CD4-positive, alpha-beta T cell (primary cell): ENCODE measurements at regions not wholly inside any gene's neighbourhood (a gene's known extent, or its start where the extent isn't known, plus 50 kb on each side); places are given as distances from the start of the nearest gene placed in this dataset.

Source experiments
- ATAC-seq: fragments of 200-7000 bp; cut with Tn5 transposase; one replicate; pipeline ENCODE4 v1.10.0; 2022; ENCODE audit warnings: mild to moderate bottlenecking; ENCODE audit not compliant: poor library complexity
- CTCF ChIA-PET: fragments of 350-600 bp; sonication (Branson Sonifier 250); formaldehyde crosslinking; loops from one replicate; lab custom pipeline; 2021; ENCODE audit warnings: antibody characterized with exemption, inconsistent platforms; lab: Charles Lee
- POLR2A ChIA-PET: fragments of 350-600 bp; sonication (Branson Sonifier 250); formaldehyde crosslinking; loops from one replicate; lab custom pipeline; 2021; ENCODE audit warnings: antibody characterized with exemption, inconsistent platforms; lab: Charles Lee
- DNase-seq, 14 experiments: peaks; one replicate each; pipeline ENCODE4 v3.0.0-alpha.2; 2013 to 2020; ENCODE audit warnings: mixed read lengths in 2 of 14
- H3K27ac ChIP-seq, 2 donors: one replicate each; pipeline versions ENCODE4 v1.5.1 to v1.7.0; 2013; ENCODE audit warnings: low read length in 2 of 2, low read depth in 1 of 2, mild to moderate bottlenecking in 1 of 2
- H3K27me3 ChIP-seq, 2 experiments: 1 replicate in 1 of 2; 2 replicates in 1 of 2; pipeline versions ENCODE4 v1.6.1 to v1.7.0; 2013; ENCODE audit warnings: low read length in 2 of 2, control low read depth in 1 of 2, mild to moderate bottlenecking in 1 of 2, moderate library complexity in 1 of 2; ENCODE audit not compliant: insufficient read depth in 2 of 2, control insufficient read depth in 1 of 2
- H3K36me3 ChIP-seq: one replicate; pipeline ENCODE4 v1.6.1; 2013; ENCODE audit warnings: low read length, control low read depth; ENCODE audit not compliant: insufficient read depth
- H3K4me1 ChIP-seq: one replicate; pipeline ENCODE4 v1.6.1; 2013; ENCODE audit warnings: low read length, control low read depth; ENCODE audit not compliant: insufficient read depth
- H3K4me3 ChIP-seq: one replicate; pipeline ENCODE4 v1.5.1; 2013; ENCODE audit warnings: mild to moderate bottlenecking, low read length, moderate library complexity
- H3K9me3 ChIP-seq, 2 experiments: 1 replicate in 1 of 2; 2 replicates in 1 of 2; pipeline versions ENCODE4 v1.6.1 to v1.7.0; 2013; ENCODE audit warnings: low read length in 2 of 2, mild to moderate bottlenecking in 2 of 2, control low read depth in 1 of 2, moderate library complexity in 1 of 2; ENCODE audit not compliant: control insufficient read depth in 1 of 2, insufficient read depth in 1 of 2
- H3K27ac Mint-ChIP-seq: one replicate; pipeline ENCODE4 v1.8.0; 2020; ENCODE audit warnings: mixed read lengths
- H3K27me3 Mint-ChIP-seq: one replicate; pipeline ENCODE4 v1.8.0; 2021; ENCODE audit warnings: mixed read lengths
- H3K36me3 Mint-ChIP-seq: one replicate; pipeline ENCODE4 v1.8.0; 2021; ENCODE audit warnings: low read depth, mixed read lengths
- H3K4me1 Mint-ChIP-seq: one replicate; pipeline ENCODE4 v1.8.0; 2021; ENCODE audit warnings: low read depth, mixed read lengths
- H3K4me3 Mint-ChIP-seq: one replicate; pipeline ENCODE4 v1.8.0; 2020; ENCODE audit warnings: mild to moderate bottlenecking, mixed read lengths
- H3K9me3 Mint-ChIP-seq: one replicate; pipeline ENCODE4 v1.8.0; 2020; ENCODE audit warnings: mixed read lengths
- intact Hi-C, 2 experiments: fragments of 100-400 bp; cut with DNase I in 1 of 2; cut with micrococcal nuclease in 1 of 2; formaldehyde crosslinking; loops; one replicate each; pipeline versions ENCODE4 v1.15.1 to v1.9.0; 2023 to 2025; cut with DNase I, micrococcal nuclease
- TF ChIP-seq, protein P1 (sequence below): fragments of 200-600 bp; IDR thresholded peaks from one replicate; pipeline ENCODE4 v1.8.0; 2022; ENCODE audit warnings: antibody characterized with exemption, mild to moderate bottlenecking

DNA sequence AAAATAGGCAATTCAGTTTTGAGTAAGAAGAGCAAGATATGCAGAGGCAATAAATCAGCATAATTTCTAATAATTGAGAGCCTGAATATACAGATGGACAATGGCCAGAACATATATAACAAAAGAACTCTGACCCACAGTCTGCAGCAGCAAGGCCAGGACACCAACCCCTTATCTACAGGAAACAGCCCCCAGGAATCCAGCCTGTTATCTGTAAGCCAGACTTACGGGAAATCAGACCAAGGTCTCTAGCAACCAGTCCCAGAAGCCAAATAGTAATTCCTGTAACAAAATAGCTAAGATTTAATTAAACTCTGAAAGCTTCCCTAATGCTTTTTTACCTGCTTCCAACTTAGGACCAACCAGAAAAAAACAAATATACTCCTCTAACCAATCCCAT is 434.5 kb upstream of the GYPC start:
- no peaks in the 10 kb centered on the region for H3K36me3 ChIP-seq
- ChIA-PET CTCF (no interaction called here), POLR2A (no interaction called here)
- peaks cover 0 to 2% of the 10 kb centered on the region in 2 experiments for H3K27me3 ChIP-seq
- no peaks in the 10 kb centered on the region for H3K4me1 Mint-ChIP-seq
- H3K9me3 ChIP-seq = peaks cover 0 to 7% of the 10 kb centered on the region in 2 experiments
- intact Hi-C loops = no loop called here
- H3K27me3 Mint-ChIP-seq = no peaks in the 10 kb centered on the region
- ATAC-seq = no peak
- H3K27ac ChIP-seq = no peak overlapping the region
- TF ChIP-seq, protein P1, sequence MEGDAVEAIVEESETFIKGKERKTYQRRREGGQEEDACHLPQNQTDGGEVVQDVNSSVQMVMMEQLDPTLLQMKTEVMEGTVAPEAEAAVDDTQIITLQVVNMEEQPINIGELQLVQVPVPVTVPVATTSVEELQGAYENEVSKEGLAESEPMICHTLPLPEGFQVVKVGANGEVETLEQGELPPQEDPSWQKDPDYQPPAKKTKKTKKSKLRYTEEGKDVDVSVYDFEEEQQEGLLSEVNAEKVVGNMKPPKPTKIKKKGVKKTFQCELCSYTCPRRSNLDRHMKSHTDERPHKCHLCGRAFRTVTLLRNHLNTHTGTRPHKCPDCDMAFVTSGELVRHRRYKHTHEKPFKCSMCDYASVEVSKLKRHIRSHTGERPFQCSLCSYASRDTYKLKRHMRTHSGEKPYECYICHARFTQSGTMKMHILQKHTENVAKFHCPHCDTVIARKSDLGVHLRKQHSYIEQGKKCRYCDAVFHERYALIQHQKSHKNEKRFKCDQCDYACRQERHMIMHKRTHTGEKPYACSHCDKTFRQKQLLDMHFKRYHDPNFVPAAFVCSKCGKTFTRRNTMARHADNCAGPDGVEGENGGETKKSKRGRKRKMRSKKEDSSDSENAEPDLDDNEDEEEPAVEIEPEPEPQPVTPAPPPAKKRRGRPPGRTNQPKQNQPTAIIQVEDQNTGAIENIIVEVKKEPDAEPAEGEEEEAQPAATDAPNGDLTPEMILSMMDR = no peak
- H3K27ac Mint-ChIP-seq = no peak overlapping the region
- no peak for DNase-seq
- H3K4me3 Mint-ChIP-seq = no peak overlapping the region
- H3K4me1 ChIP-seq = no peaks in the 10 kb centered on the region
- no peaks in the 10 kb centered on the region for H3K36me3 Mint-ChIP-seq
- H3K4me3 ChIP-seq = no peak overlapping the region
- H3K9me3 Mint-ChIP-seq = no peaks in the 10 kb centered on the region

DNA sequence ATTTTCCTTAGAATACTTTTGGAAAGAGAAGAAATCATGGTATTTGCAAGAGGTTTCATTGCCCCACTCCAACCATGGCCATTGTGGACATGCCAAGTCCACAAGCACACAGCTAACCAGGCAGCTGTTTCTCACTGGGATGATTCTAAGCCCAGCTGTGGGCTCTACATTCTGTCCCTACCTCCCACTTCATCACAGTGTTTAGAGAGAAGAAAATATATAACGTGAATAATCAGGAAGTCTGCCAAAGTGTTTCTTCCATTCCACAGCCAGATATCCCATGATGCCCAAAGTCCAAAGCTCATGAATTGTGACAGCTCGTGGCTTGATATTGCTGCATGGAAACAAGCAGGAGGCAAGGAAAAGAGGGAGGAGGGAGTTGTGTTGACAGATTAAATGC is 433.7 kb upstream of the GYPC start:
- ChIA-PET POLR2A (no interaction called here), CTCF (no interaction called here)

DNA sequence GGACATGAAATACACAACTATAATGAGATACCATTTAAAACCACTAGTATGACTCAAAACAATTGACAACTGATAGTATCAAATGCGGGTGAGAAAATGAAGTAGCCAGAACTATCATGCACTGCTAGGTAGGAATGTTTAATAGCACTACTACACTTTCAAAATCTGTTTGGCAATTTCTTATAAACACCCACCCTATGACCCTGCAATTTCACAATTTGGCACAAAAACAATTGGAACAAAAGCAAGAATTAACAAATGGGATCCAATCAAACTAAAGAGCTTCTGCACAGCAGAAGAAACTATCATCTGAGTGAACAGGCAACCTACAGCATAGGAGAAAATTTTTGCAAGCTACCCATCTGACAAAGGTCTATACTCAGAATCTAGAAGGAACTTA is 431.2 kb upstream of the GYPC start:
- TF ChIP-seq, protein P1 = no peak
- Mint-ChIP-seq H3K36me3 (no peaks in the 10 kb centered on the region), H3K27ac (no peak overlapping the region), H3K27me3 (no peaks in the 10 kb centered on the region), H3K4me1 (no peaks in the 10 kb centered on the region), H3K9me3 (peaks cover 8% of the 10 kb centered on the region), H3K4me3 (no peak overlapping the region)
- peaks cover 0 to 2% of the 10 kb centered on the region in 2 experiments for H3K27me3 ChIP-seq
- POLR2A ChIA-PET = no interaction called here
- H3K27ac ChIP-seq = no peak overlapping the region
- H3K4me3 ChIP-seq = no peak overlapping the region
- peaks cover 0 to 3% of the 10 kb centered on the region in 2 experiments for H3K9me3 ChIP-seq
- no peaks in the 10 kb centered on the region for H3K4me1 ChIP-seq
- CTCF ChIA-PET = no interaction called here
- ATAC-seq = no peak
- H3K36me3 ChIP-seq = no peaks in the 10 kb centered on the region
- intact Hi-C loops = no loop called here
- no peak for DNase-seq

More for the DNA sequence above, 433.7 kb upstream of the GYPC start:
- Mint-ChIP-seq H3K4me3 (no peak overlapping the region), H3K4me1 (no peaks in the 10 kb centered on the region), H3K9me3 (no peaks in the 10 kb centered on the region), H3K36me3 (no peaks in the 10 kb centered on the region), H3K27ac (no peak overlapping the region), H3K27me3 (no peaks in the 10 kb centered on the region)
- no peak for ATAC-seq
- Histone ChIP-seq H3K27ac (no peak overlapping the region), H3K4me3 (no peak overlapping the region), H3K4me1 (no peaks in the 10 kb centered on the region), H3K9me3 (peaks cover 0 to 6% of the 10 kb centered on the region in 2 experiments), H3K27me3 (peaks cover 0 to 2% of the 10 kb centered on the region in 2 experiments), H3K36me3 (no peaks in the 10 kb centered on the region)
- TF ChIP-seq, protein P1 = no peak
- intact Hi-C loops = no loop called here
- DNase-seq = no peak
